ENCODE measurements at regions not wholly inside any gene's neighbourhood (a gene's known extent, or its start where the extent isn't known, plus 50 kb on each side); places are given as distances from the start of the nearest gene placed in this dataset.

- TF ChIP-seq CTCF (IDR thresholded peaks at IDR 0.05) (no peak), ZFX (IDR thresholded peaks at IDR 0.05; ENCODE audit: borderline replicate concordance) (no peak)
These were observed 50.9 kb upstream of the TAB2 start for GRCh38 chr6:149266659-149267058.
